NAMALWA (cell line): ENCODE measurements at regions not wholly inside any gene's neighbourhood (a gene's known extent, or its start where the extent isn't known, plus 50 kb on each side); places are given as distances from the start of the nearest gene placed in this dataset.
"Not testable (repeated sequence)": the region's sequence is repeated elsewhere in the genome, so short reads cannot be mapped to it uniquely, and the experiment has no call there.

Experiments used
- DNase-seq: peaks from one replicate; pipeline ENCODE4 v3.0.0-alpha.2; 2015; ENCODE audit warnings: low spot score

- no peak for DNase-seq
Measured at GRCh38 chr7:81833401-81833800, 63.6 kb upstream of the HGF start.

- DNase-seq = no peak
Measured at GRCh38 chr7:81831883-81832282, 62.0 kb upstream of the HGF start.

GRCh38 chr7:81829511-81829910 lies 59.7 kb upstream of the HGF start:
- DNase-seq = not testable (repeated sequence)

GRCh38 chr7:81822811-81823210 lies 53.0 kb upstream of the HGF start:
- no peak for DNase-seq

- DNase-seq = no peak
Measured at GRCh38 chr7:81819861-81820260, 50.0 kb upstream of the HGF start.
